OCI-LY1 (cell line): ENCODE measurements at regions not wholly inside any gene's neighbourhood (a gene's known extent, or its start where the extent isn't known, plus 50 kb on each side); places are given as distances from the start of the nearest gene placed in this dataset.

Source experiments
- H2AFZ ChIP-seq: fragments of 200-600 bp; sonication (generic), shearing (Covaris generic); 2 replicates; pipeline ENCODE4 v1.6.0; 2014; ENCODE audit warnings: antibody characterized with exemption, mild to moderate bottlenecking, low read length
- H3F3A ChIP-seq: fragments of 200-600 bp; sonication (generic), shearing (Covaris generic); 2 replicates; pipeline ENCODE4 v1.6.0; 2014; ENCODE audit warnings: mild to moderate bottlenecking, antibody characterized with exemption, low read length, moderate library complexity; ENCODE audit not compliant: insufficient read depth
- H3K27ac ChIP-seq: fragments of 200-600 bp; sonication (generic); 2 replicates; pipeline ENCODE4 v1.5.1; 2014; ENCODE audit warnings: low read length, mixed run types, mild to moderate bottlenecking, low read depth; ENCODE audit not compliant: poor library complexity, severe bottlenecking
- H3K27me3 ChIP-seq: fragments of 200-600 bp; sonication (generic); 2 replicates; pipeline ENCODE4 v1.6.0; 2014; ENCODE audit warnings: antibody characterized with exemption, mild to moderate bottlenecking, low read length, moderate library complexity; ENCODE audit not compliant: insufficient read depth
- H3K36me3 ChIP-seq: fragments of 200-600 bp; sonication (generic); 2 replicates; pipeline ENCODE4 v1.6.1; 2014; ENCODE audit warnings: mild to moderate bottlenecking, antibody characterized with exemption, low read length, moderate library complexity, mixed read lengths; ENCODE audit not compliant: insufficient read depth
- H3K4me1 ChIP-seq: fragments of 200-600 bp; sonication (generic); 2 replicates; pipeline ENCODE4 v1.5.1; 2014; ENCODE audit warnings: mild to moderate bottlenecking, low read length, moderate library complexity; ENCODE audit not compliant: insufficient read depth, severe bottlenecking
- H3K4me2 ChIP-seq: fragments of 200-600 bp; sonication (generic), shearing (Covaris generic); 2 replicates; pipeline ENCODE4 v1.6.1; 2014; ENCODE audit warnings: low read length
- H3K4me3 ChIP-seq: fragments of 200-600 bp; sonication (generic); 2 replicates; pipeline ENCODE4 v1.5.1; 2014; ENCODE audit warnings: low read length, low read depth, mild to moderate bottlenecking, mixed read lengths; ENCODE audit not compliant: poor library complexity, severe bottlenecking
- H3K79me2 ChIP-seq: fragments of 200-600 bp; shearing (Covaris generic); 2 replicates; pipeline ENCODE4 v1.6.1; 2016; ENCODE audit warnings: mixed run types, low read length, mixed read lengths; ENCODE audit not compliant: insufficient read depth
- H3K9ac ChIP-seq: fragments of 200-600 bp; sonication (generic), shearing (Covaris generic); 2 replicates; pipeline ENCODE4 v1.6.1; 2014; ENCODE audit warnings: mild to moderate bottlenecking, low read length, mixed read lengths
- H3K9me2 ChIP-seq: fragments of 200-600 bp; sonication (generic), shearing (Covaris generic); 2 replicates; pipeline ENCODE4 v1.6.1; 2014; ENCODE audit warnings: low read depth, mild to moderate bottlenecking, low read length, mixed read lengths
- H3K9me3 ChIP-seq: fragments of 200-600 bp; shearing (Covaris generic); 2 replicates; pipeline ENCODE4 v1.6.1; 2014; ENCODE audit warnings: low read length, mixed read lengths
- H4K20me1 ChIP-seq: fragments of 200-600 bp; sonication (generic), shearing (Covaris generic); 2 replicates; pipeline ENCODE4 v1.6.0; 2016; ENCODE audit warnings: mild to moderate bottlenecking, low read length; ENCODE audit not compliant: insufficient read depth
- EZH2 ChIP-seq: fragments of 200-600 bp; sonication (generic), shearing (Covaris generic); IDR thresholded peaks from 2 replicates; pipeline ENCODE4 v1.8.0; 2017; ENCODE audit warnings: borderline replicate concordance, mixed run types, mild to moderate bottlenecking, antibody characterized with exemption, low read length, moderate library complexity, mixed read lengths
- TF ChIP-seq, protein P1 (sequence below): fragments of 200-600 bp; sonication (generic), shearing (Covaris generic); IDR thresholded peaks from 2 replicates; pipeline ENCODE4 v1.5.1; 2017; ENCODE audit warnings: mild to moderate bottlenecking, antibody characterized with exemption, low read length, moderate library complexity, mixed read lengths

GRCh38 chr1:58925247-58925646, 141.4 kb upstream of the JUN start:
- Histone ChIP-seq H3K27ac (no peak overlapping the region), H3K79me2 (no peaks in the 10 kb centered on the region), H3K36me3 (no peaks in the 10 kb centered on the region), H3K4me1 (no peaks in the 10 kb centered on the region), H3K9ac (no peak overlapping the region), H3F3A (no peaks in the 10 kb centered on the region), H2AFZ (no peak overlapping the region), H3K4me2 (no peak overlapping the region), H3K27me3 (no peaks in the 10 kb centered on the region), H3K4me3 (no peak overlapping the region), H3K9me3 (no peaks in the 10 kb centered on the region), H4K20me1 (no peaks in the 10 kb centered on the region), H3K9me2 (no peaks in the 10 kb centered on the region)
- TF ChIP-seq, protein P1, sequence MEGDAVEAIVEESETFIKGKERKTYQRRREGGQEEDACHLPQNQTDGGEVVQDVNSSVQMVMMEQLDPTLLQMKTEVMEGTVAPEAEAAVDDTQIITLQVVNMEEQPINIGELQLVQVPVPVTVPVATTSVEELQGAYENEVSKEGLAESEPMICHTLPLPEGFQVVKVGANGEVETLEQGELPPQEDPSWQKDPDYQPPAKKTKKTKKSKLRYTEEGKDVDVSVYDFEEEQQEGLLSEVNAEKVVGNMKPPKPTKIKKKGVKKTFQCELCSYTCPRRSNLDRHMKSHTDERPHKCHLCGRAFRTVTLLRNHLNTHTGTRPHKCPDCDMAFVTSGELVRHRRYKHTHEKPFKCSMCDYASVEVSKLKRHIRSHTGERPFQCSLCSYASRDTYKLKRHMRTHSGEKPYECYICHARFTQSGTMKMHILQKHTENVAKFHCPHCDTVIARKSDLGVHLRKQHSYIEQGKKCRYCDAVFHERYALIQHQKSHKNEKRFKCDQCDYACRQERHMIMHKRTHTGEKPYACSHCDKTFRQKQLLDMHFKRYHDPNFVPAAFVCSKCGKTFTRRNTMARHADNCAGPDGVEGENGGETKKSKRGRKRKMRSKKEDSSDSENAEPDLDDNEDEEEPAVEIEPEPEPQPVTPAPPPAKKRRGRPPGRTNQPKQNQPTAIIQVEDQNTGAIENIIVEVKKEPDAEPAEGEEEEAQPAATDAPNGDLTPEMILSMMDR: no peak
- TF ChIP-seq EZH2: no peak

GRCh38 chr1:58926152-58926551, 142.3 kb upstream of the JUN start:
- Histone ChIP-seq H3K9me2 (no peaks in the 10 kb centered on the region), H3K27me3 (no peaks in the 10 kb centered on the region), H4K20me1 (no peaks in the 10 kb centered on the region), H3K27ac (no peak overlapping the region), H3K79me2 (no peaks in the 10 kb centered on the region), H3K9me3 (no peaks in the 10 kb centered on the region), H3K9ac (no peak overlapping the region), H3F3A (no peaks in the 10 kb centered on the region), H3K36me3 (no peaks in the 10 kb centered on the region), H3K4me1 (no peaks in the 10 kb centered on the region), H2AFZ (no peak overlapping the region), H3K4me3 (no peak overlapping the region), H3K4me2 (no peak overlapping the region)
- TF ChIP-seq, protein P1: no peak
- TF ChIP-seq EZH2: no peak

DNA sequence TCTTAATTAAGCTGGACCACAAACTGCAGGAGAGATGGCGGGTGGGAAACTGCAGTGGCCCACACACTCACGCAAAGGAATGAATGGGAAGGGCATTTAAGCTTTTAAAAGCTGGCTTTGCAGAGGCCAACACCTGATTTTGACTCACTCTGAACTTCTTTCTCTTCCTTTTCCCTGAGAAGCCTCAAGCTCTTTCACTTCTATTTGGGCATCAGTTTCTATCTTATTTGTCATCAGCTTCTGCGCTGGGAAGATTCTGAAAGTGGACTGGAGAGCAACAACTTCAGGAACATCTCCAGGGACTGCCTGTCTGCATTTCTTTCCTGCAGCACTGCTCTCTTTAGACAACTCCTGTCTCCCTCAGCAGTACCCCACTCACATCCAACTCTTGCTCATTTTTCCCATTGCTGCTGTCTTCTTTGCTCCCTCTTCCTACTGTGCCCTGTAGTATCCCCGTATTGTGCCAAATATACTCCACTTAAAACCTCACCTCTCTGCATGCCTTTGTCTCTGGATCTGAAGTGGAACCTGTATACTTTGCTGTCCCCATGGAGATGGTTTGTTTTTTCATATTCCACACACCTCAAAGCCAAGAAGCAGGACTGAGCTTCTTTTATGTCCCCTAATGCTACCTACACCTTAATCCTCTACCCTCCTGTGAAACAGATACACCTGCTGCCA, 143.3 kb upstream of the JUN start:
- no peak overlapping the region for H3K4me2 ChIP-seq
- no peaks in the 10 kb centered on the region for H3F3A ChIP-seq
- no peaks in the 10 kb centered on the region for H3K79me2 ChIP-seq
- no peak overlapping the region for H3K27ac ChIP-seq
- no peaks in the 10 kb centered on the region for H3K4me1 ChIP-seq
- no peaks in the 10 kb centered on the region for H3K9me3 ChIP-seq
- TF ChIP-seq, protein P1: no peak
- TF ChIP-seq EZH2: no peak
- H3K9me2 ChIP-seq: no peaks in the 10 kb centered on the region
- H2AFZ ChIP-seq: no peak overlapping the region
- no peaks in the 10 kb centered on the region for H4K20me1 ChIP-seq
- H3K4me3 ChIP-seq: no peak overlapping the region
- no peak overlapping the region for H3K9ac ChIP-seq
- no peaks in the 10 kb centered on the region for H3K27me3 ChIP-seq
- no peaks in the 10 kb centered on the region for H3K36me3 ChIP-seq
